HG03521 (cell line): ENCODE measurements at regions not wholly inside any gene's neighbourhood (a gene's known extent, or its start where the extent isn't known, plus 50 kb on each side); places are given as distances from the start of the nearest gene placed in this dataset.
"Not testable (repeated sequence)": the region's sequence is repeated elsewhere in the genome, so short reads cannot be mapped to it uniquely, and the experiment has no call there.

Experiments used
- ATAC-seq: cut with Tn5 transposase; IDR thresholded peaks from one replicate; pipeline ENCODE4 v1.9.1; 2021; ENCODE audit warnings: mild to moderate bottlenecking, moderate library complexity; ENCODE audit not compliant: unreplicated experiment

DNA sequence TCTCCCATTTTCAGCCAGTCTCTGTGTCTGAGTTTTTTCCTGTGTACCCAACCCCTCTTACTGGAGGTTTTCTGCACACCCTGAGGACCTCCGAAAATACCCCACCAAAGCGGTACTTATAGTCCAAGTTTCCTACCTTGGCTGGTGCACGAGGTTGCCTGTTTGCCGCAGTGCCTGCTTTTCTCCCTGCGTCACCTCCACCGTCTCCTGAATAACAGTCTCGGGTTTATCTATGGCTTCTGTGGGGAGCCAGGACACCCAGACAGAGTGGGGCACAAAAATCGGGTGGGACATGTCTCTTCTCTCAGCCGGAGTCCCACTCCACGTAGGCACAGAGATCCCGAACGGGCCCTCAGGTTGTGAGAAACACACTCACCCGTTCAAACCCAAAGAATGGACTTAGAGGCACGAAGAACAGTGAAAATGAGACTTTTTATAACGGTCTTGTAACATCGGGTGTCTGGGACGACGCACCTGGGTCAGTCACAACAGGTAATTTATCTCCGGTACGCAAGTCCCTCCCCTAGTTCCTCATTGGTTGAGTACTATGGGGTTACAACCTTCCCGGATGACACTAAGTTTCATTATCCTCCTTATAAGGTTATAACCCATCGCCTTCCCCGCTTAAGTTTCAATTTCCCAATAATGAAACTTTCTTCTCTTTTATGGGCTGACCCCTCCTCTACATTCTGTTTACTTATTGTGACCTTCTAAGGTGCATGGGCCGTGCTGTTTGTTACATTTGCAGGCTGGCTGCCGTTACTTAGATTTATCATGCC lies 970.2 kb upstream of the COX7C start:
- no peak for ATAC-seq

GRCh38 chr5:85648495-85648894 lies 969.2 kb upstream of the COX7C start:
- no peak for ATAC-seq

DNA sequence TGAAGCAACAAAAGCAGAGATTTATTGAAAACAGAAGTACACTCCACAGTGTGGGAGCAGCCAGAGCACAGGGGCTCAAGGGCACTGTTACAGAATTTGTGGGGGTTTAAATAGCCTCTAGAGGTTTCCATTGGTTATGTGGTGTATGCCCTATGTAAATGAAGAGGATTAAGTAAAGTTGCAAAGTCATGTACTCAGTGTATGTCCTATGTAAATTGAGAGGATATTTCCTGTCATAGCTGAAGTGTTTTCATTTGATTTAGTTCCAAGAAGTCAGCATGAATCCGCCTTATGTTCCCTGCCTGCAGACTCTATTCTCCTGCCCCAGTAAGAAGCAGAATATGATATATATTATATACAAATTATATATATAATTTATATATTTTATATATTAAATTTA lies 966.0 kb upstream of the COX7C start:
- ATAC-seq, result no peak

GRCh38 chr5:85654144-85654543 lies 963.6 kb upstream of the COX7C start:
- not testable (repeated sequence) for ATAC-seq

- no peak for ATAC-seq
These were observed 961.7 kb upstream of the COX7C start for GRCh38 chr5:85656050-85656449.

GRCh38 chr5:85657328-85657727 lies 960.4 kb upstream of the COX7C start:
- not testable (repeated sequence) for ATAC-seq

DNA sequence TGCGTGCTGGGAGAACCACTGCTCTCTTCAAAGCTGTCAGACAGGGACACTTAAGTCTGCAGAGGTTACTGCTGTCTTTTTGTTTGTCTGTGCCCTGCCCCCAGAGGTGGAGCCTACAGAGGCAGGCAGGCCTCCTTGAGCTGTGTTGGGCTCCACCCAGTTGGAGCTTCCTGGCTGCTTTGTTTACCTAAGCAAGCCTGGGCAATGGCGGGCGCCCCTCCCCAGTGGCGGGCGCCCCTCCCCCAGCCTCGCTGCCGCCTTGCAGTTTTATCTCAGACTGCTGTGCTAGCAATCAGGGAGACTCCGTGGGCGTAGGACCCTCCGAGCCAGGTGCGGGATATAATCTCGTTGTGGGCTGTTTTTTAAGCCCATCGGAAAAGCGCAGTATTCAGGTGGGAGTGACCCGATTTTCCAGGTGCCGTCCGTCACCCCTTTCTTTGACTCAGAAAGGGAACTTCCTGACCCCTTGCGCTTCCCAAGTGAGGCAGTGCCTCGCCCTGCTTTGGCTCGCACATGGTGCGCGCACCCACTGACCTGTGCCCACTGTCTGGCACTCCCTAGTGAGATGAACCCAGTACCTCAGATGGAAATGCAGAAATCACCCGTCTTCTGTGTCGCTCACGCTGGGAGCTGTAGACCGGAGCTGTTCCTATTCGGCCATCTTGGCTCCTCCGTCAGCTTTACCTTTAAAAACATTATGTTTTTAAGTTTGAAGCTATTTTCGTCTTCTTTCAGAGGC lies 954.6 kb upstream of the COX7C start:
- not testable (repeated sequence) for ATAC-seq

- no peak for ATAC-seq
These were observed 954.1 kb upstream of the COX7C start for GRCh38 chr5:85663708-85664031.

GRCh38 chr5:85670417-85670816 lies 947.3 kb upstream of the COX7C start:
- no peak for ATAC-seq

GRCh38 chr5:85671223-85671970 lies 946.3 kb upstream of the COX7C start:
- no peak for ATAC-seq

DNA sequence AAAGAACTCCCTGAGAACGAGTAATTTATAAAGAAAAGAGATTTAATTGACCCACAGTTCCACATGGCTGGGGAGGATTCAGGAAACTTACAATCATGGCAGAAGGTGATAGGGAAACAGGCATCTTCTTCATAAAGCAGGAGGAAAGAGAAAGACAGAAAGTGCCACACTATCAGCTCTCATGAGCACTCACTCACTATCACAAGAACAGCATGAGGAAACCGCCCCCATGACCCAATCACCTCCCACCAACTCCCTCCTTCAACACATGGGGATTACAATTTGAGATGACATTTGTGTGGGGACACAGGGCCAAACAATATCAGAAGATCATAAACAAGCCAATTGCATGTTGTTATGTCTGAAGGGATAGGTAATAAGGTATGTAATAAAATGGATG lies 935.9 kb upstream of the COX7C start:
- ATAC-seq, result no peak

DNA sequence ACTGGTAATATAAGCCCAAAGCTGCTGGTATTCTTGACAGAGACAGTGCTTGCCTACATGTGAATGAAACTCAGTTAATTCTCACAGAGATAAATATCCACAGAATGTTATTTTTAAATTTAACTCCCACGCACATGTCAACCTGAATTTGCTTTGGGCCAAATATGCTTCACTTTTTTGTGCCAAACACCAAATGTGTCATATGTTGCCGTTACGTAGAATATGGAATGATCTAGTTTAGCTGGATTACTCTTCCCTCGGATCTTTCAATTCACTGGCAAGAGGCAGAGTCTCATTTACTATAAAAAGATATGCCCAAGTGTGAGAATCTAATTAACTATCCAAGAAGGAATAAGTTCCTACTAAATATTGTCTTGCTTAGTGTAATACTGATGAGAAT lies 933.4 kb upstream of the COX7C start:
- ATAC-seq, result no peak

- no peak for ATAC-seq
These were observed 914.4 kb upstream of the COX7C start for GRCh38 chr5:85703296-85703695.

- ATAC-seq, result no peak
These were observed 908.0 kb upstream of the COX7C start for GRCh38 chr5:85709728-85710127.

GRCh38 chr5:85716344-85717202 lies 901.2 kb upstream of the COX7C start:
- no peak for ATAC-seq

DNA sequence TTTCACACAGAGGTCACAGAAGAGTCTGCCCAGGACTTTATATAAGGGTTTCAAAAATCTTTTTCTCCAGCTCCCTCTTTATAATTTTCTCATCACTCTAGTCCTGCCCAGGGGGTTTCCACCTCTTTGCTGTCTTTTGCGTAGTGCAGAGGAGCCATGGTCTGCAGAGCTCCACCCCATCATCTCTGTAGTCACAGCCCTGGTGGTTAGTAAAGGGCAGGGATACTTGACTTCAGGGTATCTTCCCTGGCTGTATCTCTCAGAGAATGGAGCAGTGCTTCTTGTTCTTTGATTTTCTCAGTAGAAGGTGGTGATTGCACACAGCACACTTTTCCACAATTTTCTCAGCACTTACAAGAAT lies 900.6 kb upstream of the COX7C start:
- ATAC-seq, result no peak

DNA sequence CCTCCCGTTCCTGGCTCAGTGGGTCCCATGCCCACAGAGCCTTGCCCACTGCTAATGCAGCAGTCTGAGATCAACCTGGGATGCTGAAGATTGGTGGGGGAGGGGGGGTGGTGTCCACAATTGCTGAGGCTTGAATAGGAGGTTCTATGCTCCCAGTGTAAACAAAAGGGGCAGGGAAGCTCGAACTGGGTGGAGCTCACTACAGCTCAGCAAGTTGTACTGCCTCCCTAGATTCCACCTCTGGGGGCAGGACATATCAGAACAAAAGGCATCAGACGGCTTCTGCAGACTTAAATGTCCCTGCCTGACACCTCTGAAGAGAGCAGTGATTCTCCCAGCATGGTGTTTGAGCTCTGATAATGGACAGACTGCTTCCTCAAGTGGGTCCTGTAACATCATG lies 885.6 kb upstream of the COX7C start:
- ATAC-seq, result no peak

GRCh38 chr5:85741972-85742371 lies 875.8 kb upstream of the COX7C start:
- no peak for ATAC-seq

DNA sequence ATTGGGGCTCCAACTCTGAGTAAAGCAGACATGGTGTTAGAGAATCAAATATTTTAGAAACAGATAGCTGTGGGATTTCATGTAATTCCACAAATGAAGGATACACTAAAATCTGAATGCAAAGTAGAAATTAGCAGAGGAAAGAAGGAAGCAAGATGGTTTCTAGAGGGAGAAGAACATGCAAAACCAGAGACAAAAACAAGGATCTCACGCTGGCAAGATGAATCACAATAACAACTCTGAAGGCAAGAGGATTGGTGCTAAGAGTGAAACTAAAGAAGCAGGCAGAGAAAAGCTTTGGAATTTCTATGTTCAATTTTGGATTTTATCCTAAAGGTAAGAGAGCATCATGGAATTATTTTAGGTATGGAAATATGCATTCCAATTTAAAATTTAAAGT lies 857.2 kb upstream of the COX7C start:
- no peak for ATAC-seq

DNA sequence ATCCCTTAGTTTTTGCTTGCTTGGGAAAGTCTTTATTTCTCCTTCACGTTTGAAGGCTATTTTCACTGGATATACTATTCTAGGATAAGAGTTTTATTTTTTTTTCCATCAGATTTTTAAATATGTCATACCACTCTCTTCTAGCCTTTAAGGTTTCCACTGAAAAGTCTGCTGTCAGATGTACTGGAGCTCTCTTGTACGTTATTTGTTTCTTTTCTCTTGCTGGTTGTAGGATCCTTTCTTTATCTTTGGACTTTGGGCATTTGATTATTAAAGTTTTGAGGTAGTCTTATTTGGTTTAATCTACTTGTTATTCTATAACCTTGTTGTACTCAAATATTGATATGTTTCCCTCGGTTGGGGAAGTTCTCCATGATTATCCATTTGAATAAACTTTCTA lies 848.4 kb upstream of the COX7C start:
- ATAC-seq, result no peak

- ATAC-seq, result no peak
These were observed 833.0 kb upstream of the COX7C start for GRCh38 chr5:85784746-85785145.
